RWPE1 (cell line): ENCODE measurements at regions not wholly inside any gene's neighbourhood (a gene's known extent, or its start where the extent isn't known, plus 50 kb on each side); places are given as distances from the start of the nearest gene placed in this dataset.

Experiments
- CTCF ChIA-PET: fragments of 350-600 bp; sonication (Branson Sonifier 250); formaldehyde crosslinking; extraction: SDS; loops from one replicate; lab custom pipeline; 2021; lab: Yijun Ruan, JAX
- POLR2A ChIA-PET: fragments of 400-600 bp; formaldehyde crosslinking; extraction: SDS; loops from one replicate; lab custom pipeline; 2020; ENCODE audit warnings: antibody characterized with exemption; ENCODE audit not compliant: low non-redundant PET; lab: Yijun Ruan, JAX
- DNase-seq: peaks from one replicate; pipeline ENCODE4 v3.0.0; 2012; ENCODE audit warnings: low spot score
- H3K27ac ChIP-seq: fragments of 450-650 bp; 2 replicates; pipeline ENCODE4 v1.5.1; 2017
- TF ChIP-seq, protein P1 (sequence below): fragments of 450-650 bp; conservative IDR thresholded peaks from 2 replicates; pipeline ENCODE4 v1.5.1; 2017; ENCODE audit warnings: low read depth, mild to moderate bottlenecking

DNA sequence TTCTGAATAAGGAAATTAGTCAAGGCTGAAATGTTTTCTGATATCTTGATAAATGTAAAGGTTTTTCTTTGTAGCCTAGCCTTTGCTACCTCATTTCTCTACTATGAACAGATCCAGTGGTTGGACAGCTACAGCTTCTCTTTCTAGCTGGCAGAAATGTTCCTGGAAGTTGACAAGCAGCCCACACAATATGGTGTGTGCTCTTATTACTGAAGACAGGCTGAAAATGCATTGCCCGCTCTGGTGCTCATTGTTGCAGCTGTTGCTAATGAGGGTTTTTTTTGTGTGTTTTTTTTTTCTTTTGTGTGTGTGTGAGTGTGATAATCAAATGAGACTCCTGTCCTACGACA is 844.3 kb upstream of the SEMA6D start:
- no peak overlapping the region for H3K27ac ChIP-seq
- DNase-seq = no peak
- TF ChIP-seq, protein P1, sequence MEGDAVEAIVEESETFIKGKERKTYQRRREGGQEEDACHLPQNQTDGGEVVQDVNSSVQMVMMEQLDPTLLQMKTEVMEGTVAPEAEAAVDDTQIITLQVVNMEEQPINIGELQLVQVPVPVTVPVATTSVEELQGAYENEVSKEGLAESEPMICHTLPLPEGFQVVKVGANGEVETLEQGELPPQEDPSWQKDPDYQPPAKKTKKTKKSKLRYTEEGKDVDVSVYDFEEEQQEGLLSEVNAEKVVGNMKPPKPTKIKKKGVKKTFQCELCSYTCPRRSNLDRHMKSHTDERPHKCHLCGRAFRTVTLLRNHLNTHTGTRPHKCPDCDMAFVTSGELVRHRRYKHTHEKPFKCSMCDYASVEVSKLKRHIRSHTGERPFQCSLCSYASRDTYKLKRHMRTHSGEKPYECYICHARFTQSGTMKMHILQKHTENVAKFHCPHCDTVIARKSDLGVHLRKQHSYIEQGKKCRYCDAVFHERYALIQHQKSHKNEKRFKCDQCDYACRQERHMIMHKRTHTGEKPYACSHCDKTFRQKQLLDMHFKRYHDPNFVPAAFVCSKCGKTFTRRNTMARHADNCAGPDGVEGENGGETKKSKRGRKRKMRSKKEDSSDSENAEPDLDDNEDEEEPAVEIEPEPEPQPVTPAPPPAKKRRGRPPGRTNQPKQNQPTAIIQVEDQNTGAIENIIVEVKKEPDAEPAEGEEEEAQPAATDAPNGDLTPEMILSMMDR = no peak
- ChIA-PET POLR2A (no interaction called here), CTCF (no interaction called here)

DNA sequence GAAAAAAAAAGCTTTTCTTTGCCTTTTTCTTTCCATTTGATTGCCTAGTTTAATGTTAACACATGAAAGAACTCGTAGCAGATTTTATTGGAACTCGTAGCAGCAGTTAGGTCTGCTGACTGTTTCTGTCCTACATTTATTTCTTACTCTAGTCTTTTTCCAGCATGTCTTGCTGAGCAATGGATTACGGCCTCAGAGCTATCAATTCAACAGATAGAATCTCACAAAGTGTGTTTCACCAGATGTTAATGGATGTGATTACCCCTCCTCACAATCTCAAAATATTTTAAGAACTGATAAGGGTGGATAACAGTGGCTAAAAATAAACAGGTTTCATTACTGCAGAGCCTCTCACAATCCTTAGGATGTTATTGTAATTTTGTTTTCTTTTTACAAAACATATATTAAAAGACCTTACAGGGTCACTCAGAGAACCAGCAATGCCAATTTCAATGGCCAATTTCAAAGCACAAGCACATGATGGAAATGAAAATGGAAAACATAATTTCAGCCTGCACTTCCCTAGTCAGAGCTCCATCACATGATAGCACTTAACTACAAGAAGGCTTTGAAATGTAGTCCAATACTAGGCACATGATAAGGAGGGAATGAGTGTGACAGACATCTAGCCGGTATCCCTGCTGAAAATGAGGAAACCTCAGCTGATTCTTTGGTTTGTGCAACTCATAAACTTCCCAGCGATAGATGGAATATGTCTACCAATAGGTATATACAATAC is 838.1 kb upstream of the SEMA6D start:
- TF ChIP-seq, protein P1 = no peak
- CTCF ChIA-PET = no interaction called here
- DNase-seq = no peak
- POLR2A ChIA-PET = no interaction called here
- H3K27ac ChIP-seq = no peak overlapping the region

DNA sequence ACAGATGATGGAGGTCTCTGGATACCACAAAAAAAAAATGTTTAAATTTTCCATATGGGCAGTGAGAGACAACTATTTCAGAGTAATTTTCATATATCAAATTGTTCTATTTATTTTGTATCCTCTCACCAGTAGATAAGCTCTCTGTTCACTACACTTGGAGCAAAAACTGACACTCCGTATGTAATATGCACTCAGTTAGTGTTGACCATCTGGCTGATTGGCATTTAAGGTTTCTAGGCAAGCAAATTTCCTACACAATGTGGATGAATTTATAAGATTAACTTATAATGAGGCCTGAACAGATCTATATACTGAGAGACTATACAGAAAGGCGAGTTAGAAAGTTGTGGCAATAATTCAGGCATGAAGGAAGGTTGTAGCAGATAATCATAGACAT is 836.5 kb upstream of the SEMA6D start:
- POLR2A ChIA-PET = no interaction called here
- CTCF ChIA-PET = no interaction called here
- TF ChIP-seq, protein P1 = no peak

DNA sequence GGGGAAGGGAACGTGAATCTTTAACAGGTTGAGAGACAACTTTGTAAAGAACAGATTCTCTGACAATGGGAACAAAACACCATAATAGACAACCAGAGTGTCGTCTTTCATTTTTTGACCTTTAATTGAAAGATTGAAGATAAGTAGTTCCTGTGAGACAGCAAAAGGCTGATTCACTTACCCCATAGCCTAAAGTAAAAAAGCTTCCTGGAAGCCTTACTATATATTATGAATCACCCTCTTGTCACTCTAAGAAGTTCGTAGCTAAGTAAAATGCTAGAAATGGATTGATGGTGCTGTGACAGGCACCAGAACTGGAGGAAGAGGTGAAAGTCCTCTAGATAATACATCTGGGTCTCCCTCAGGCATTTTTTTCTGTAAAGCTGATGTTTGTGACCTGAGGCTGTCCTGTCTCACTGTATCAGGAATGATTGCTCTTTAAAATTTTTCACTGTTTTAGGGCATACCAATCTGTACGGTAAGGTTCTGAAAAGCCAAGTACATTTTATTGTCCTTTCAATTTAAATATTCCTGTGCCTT is 824.6 kb upstream of the SEMA6D start:
- peak; percentile 1 for DNase-seq
- ChIA-PET CTCF (no interaction called here), POLR2A (no interaction called here)
- H3K27ac ChIP-seq = no peak overlapping the region
- TF ChIP-seq, protein P1 = no peak

More for the DNA sequence above, 836.5 kb upstream of the SEMA6D start:
- H3K27ac ChIP-seq = no peak overlapping the region
- DNase-seq = no peak

DNA sequence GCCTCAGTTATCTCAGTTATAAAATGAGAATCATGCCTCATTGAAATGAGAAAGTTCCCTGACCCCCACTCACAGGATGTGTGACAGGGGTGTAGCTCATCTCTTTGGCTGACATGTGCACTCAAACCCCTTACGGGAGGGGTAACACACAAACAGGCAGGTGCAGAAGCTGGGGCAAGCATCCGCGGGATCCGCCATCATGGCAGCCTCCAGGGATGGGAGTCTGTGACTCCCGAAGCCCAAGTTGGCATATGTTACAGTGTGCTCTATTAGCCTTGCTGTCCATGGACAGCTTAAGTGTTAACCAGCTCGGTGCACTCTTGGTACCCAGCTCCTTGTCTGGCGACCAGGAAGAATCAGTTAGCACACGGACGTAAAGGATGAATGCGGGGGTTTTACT is 822.7 kb upstream of the SEMA6D start:
- DNase-seq = no peak
- TF ChIP-seq, protein P1 = no peak
- CTCF ChIA-PET = no interaction called here
- POLR2A ChIA-PET = no interaction called here
- H3K27ac ChIP-seq = no peak overlapping the region

DNA sequence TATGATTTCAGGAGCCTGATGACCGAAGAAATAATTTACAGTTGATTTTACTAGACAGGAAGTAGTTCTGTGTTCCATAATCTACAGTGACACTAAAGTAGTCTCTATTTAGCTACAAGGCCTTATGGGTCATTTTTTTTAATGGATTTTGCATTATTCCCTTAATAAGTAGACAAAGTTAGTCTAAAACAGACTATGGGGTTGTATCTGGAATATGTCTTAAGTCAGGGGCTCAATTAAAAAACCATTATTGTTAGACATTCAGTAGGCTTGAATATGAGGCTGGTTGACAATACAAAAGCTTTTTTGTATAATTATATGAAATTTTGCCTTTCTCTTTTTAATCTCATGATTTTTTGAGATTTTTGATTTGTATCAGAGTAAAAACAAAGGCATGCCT is 820.0 kb upstream of the SEMA6D start:
- ChIA-PET POLR2A (no interaction called here), CTCF (interaction anchor here (1.0 kb wide), 1 partner anchor 28 kb away, joined by 4 read pairs; no protein-coding TSS in a partner anchor)
- H3K27ac ChIP-seq = no peak overlapping the region
- TF ChIP-seq, protein P1 = no peak
- DNase-seq = no peak
